Activated T-helper 17 cell treated with anti-CD3 and anti-CD28 coated beads, Interleukin-2, amount 50 U/mL, for 72 hours (primary cell): ENCODE measurements at regions not wholly inside any gene's neighbourhood (a gene's known extent, or its start where the extent isn't known, plus 50 kb on each side); places are given as distances from the start of the nearest gene placed in this dataset.

Experiments used
- ATAC-seq: fragments of 150-1000 bp; cut with Tn5 transposase; replicated peaks from 2 replicates; pipeline ENCODE4 v1.10.0; 2021; ENCODE audit warnings: mild to moderate bottlenecking, moderate library complexity
- H3K27ac Mint-ChIP-seq: one replicate; pipeline ENCODE4 v1.8.0; 2022; ENCODE audit warnings: mixed read lengths
- H3K27me3 Mint-ChIP-seq: one replicate; pipeline ENCODE4 v1.8.0; 2022; ENCODE audit warnings: mixed read lengths
- H3K36me3 Mint-ChIP-seq: one replicate; pipeline ENCODE4 v1.8.0; 2022; ENCODE audit warnings: low read depth, mild to moderate bottlenecking, mixed read lengths
- H3K4me1 Mint-ChIP-seq: one replicate; pipeline ENCODE4 v1.8.0; 2022; ENCODE audit warnings: mixed read lengths
- H3K4me3 Mint-ChIP-seq: one replicate; pipeline ENCODE4 v1.8.0; 2022; ENCODE audit warnings: mild to moderate bottlenecking, mixed read lengths
- H3K9me3 Mint-ChIP-seq: one replicate; pipeline ENCODE4 v1.8.0; 2022; ENCODE audit warnings: mixed read lengths

- no peaks in the 10 kb centered on the region for H3K9me3 Mint-ChIP-seq
- no peak for ATAC-seq
- H3K36me3 Mint-ChIP-seq, result no peaks in the 10 kb centered on the region
- H3K27me3 Mint-ChIP-seq, result no peaks in the 10 kb centered on the region
- no peak overlapping the region for H3K27ac Mint-ChIP-seq
- no peaks in the 10 kb centered on the region for H3K4me1 Mint-ChIP-seq
- no peak overlapping the region for H3K4me3 Mint-ChIP-seq
Observed at GRCh38 chr6:120590611-120591010, 743.7 kb downstream of the TBC1D32 start.

GRCh38 chr6:120588424-120588823, 745.9 kb downstream of the TBC1D32 start:
- Mint-ChIP-seq H3K9me3 (peaks cover 4% of the 10 kb centered on the region), H3K4me1 (no peaks in the 10 kb centered on the region), H3K36me3 (no peaks in the 10 kb centered on the region), H3K27me3 (no peaks in the 10 kb centered on the region), H3K27ac (no peak overlapping the region), H3K4me3 (no peak overlapping the region)
- no peak for ATAC-seq

GRCh38 chr6:120587381-120587780, 746.9 kb downstream of the TBC1D32 start:
- H3K4me1 Mint-ChIP-seq, result no peaks in the 10 kb centered on the region
- H3K4me3 Mint-ChIP-seq, result no peak overlapping the region
- no peak for ATAC-seq
- no peaks in the 10 kb centered on the region for H3K36me3 Mint-ChIP-seq
- no peak overlapping the region for H3K27ac Mint-ChIP-seq
- peaks cover 11% of the 10 kb centered on the region for H3K9me3 Mint-ChIP-seq
- H3K27me3 Mint-ChIP-seq, result no peaks in the 10 kb centered on the region

- Mint-ChIP-seq H3K9me3 (peaks cover 16% of the 10 kb centered on the region), H3K4me1 (no peaks in the 10 kb centered on the region), H3K27me3 (no peaks in the 10 kb centered on the region), H3K36me3 (no peaks in the 10 kb centered on the region), H3K4me3 (no peak overlapping the region), H3K27ac (no peak overlapping the region)
- no peak for ATAC-seq
Observed at GRCh38 chr6:120584111-120584760, 750.0 kb downstream of the TBC1D32 start.

GRCh38 chr6:120576061-120576460, 758.2 kb downstream of the TBC1D32 start:
- Mint-ChIP-seq H3K36me3 (no peaks in the 10 kb centered on the region), H3K4me1 (no peaks in the 10 kb centered on the region), H3K27ac (no peak overlapping the region), H3K9me3 (no peaks in the 10 kb centered on the region), H3K4me3 (no peak overlapping the region), H3K27me3 (no peaks in the 10 kb centered on the region)
- ATAC-seq, result no peak

GRCh38 chr6:120569714-120570113, 764.6 kb downstream of the TBC1D32 start:
- Mint-ChIP-seq H3K27me3 (no peaks in the 10 kb centered on the region), H3K4me1 (no peaks in the 10 kb centered on the region), H3K4me3 (no peak overlapping the region), H3K27ac (no peak overlapping the region), H3K36me3 (no peaks in the 10 kb centered on the region), H3K9me3 (no peaks in the 10 kb centered on the region)
- no peak for ATAC-seq

- ATAC-seq, result no peak
- Mint-ChIP-seq H3K4me1 (no peaks in the 10 kb centered on the region), H3K9me3 (peaks cover 4% of the 10 kb centered on the region), H3K4me3 (no peak overlapping the region), H3K27ac (no peak overlapping the region), H3K36me3 (no peaks in the 10 kb centered on the region), H3K27me3 (no peaks in the 10 kb centered on the region)
Observed at GRCh38 chr6:120564779-120565178, 769.5 kb downstream of the TBC1D32 start.

- ATAC-seq, result no peak
- no peak overlapping the region for H3K4me3 Mint-ChIP-seq
- H3K36me3 Mint-ChIP-seq, result no peaks in the 10 kb centered on the region
- H3K9me3 Mint-ChIP-seq, result peaks cover 4% of the 10 kb centered on the region
- H3K27me3 Mint-ChIP-seq, result no peaks in the 10 kb centered on the region
- no peaks in the 10 kb centered on the region for H3K4me1 Mint-ChIP-seq
- no peak overlapping the region for H3K27ac Mint-ChIP-seq
Observed at GRCh38 chr6:120558294-120558693, 776.0 kb downstream of the TBC1D32 start.

- Mint-ChIP-seq H3K36me3 (no peaks in the 10 kb centered on the region), H3K4me3 (no peak overlapping the region), H3K27me3 (no peaks in the 10 kb centered on the region), H3K4me1 (no peaks in the 10 kb centered on the region), H3K27ac (no peak overlapping the region), H3K9me3 (peaks cover 4% of the 10 kb centered on the region)
- ATAC-seq, result no peak
Observed at GRCh38 chr6:120557554-120557953, 776.7 kb downstream of the TBC1D32 start.

GRCh38 chr6:120556491-120556890, 777.8 kb downstream of the TBC1D32 start:
- Mint-ChIP-seq H3K4me3 (no peak overlapping the region), H3K36me3 (no peaks in the 10 kb centered on the region), H3K27me3 (no peaks in the 10 kb centered on the region), H3K4me1 (no peaks in the 10 kb centered on the region), H3K27ac (no peak overlapping the region), H3K9me3 (peaks cover 4% of the 10 kb centered on the region)
- ATAC-seq, result no peak

- Mint-ChIP-seq H3K27ac (no peak overlapping the region), H3K27me3 (no peaks in the 10 kb centered on the region), H3K4me1 (no peaks in the 10 kb centered on the region), H3K36me3 (no peaks in the 10 kb centered on the region), H3K9me3 (no peaks in the 10 kb centered on the region), H3K4me3 (no peak overlapping the region)
- no peak for ATAC-seq
Observed at GRCh38 chr6:120553353-120553752, 780.9 kb downstream of the TBC1D32 start.

GRCh38 chr6:120545353-120545752, 788.9 kb downstream of the TBC1D32 start:
- no peaks in the 10 kb centered on the region for H3K9me3 Mint-ChIP-seq
- no peaks in the 10 kb centered on the region for H3K36me3 Mint-ChIP-seq
- H3K4me1 Mint-ChIP-seq, result no peaks in the 10 kb centered on the region
- no peak overlapping the region for H3K27ac Mint-ChIP-seq
- H3K27me3 Mint-ChIP-seq, result no peaks in the 10 kb centered on the region
- no peak for ATAC-seq
- no peak overlapping the region for H3K4me3 Mint-ChIP-seq

- peaks cover 4% of the 10 kb centered on the region for H3K9me3 Mint-ChIP-seq
- H3K27me3 Mint-ChIP-seq, result no peaks in the 10 kb centered on the region
- no peak for ATAC-seq
- no peaks in the 10 kb centered on the region for H3K36me3 Mint-ChIP-seq
- H3K27ac Mint-ChIP-seq, result no peak overlapping the region
- no peaks in the 10 kb centered on the region for H3K4me1 Mint-ChIP-seq
- no peak overlapping the region for H3K4me3 Mint-ChIP-seq
Observed at GRCh38 chr6:120534954-120535353, 799.3 kb downstream of the TBC1D32 start.

- no peaks in the 10 kb centered on the region for H3K27me3 Mint-ChIP-seq
- H3K9me3 Mint-ChIP-seq, result peaks cover 6% of the 10 kb centered on the region
- no peak for ATAC-seq
- no peak overlapping the region for H3K4me3 Mint-ChIP-seq
- H3K4me1 Mint-ChIP-seq, result no peaks in the 10 kb centered on the region
- no peak overlapping the region for H3K27ac Mint-ChIP-seq
- no peaks in the 10 kb centered on the region for H3K36me3 Mint-ChIP-seq
Observed at GRCh38 chr6:120526576-120526975, 807.7 kb downstream of the TBC1D32 start.

GRCh38 chr6:120514544-120514943, 819.7 kb downstream of the TBC1D32 start:
- ATAC-seq, result no peak
- H3K9me3 Mint-ChIP-seq, result no peaks in the 10 kb centered on the region
- no peak overlapping the region for H3K4me3 Mint-ChIP-seq
- H3K4me1 Mint-ChIP-seq, result no peaks in the 10 kb centered on the region
- no peak overlapping the region for H3K27ac Mint-ChIP-seq
- H3K27me3 Mint-ChIP-seq, result no peaks in the 10 kb centered on the region
- H3K36me3 Mint-ChIP-seq, result no peaks in the 10 kb centered on the region

- Mint-ChIP-seq H3K27me3 (no peaks in the 10 kb centered on the region), H3K27ac (no peak overlapping the region), H3K4me3 (no peak overlapping the region), H3K4me1 (no peaks in the 10 kb centered on the region), H3K9me3 (no peaks in the 10 kb centered on the region), H3K36me3 (no peaks in the 10 kb centered on the region)
- ATAC-seq, result no peak
Observed at GRCh38 chr6:120511712-120512111, 822.6 kb downstream of the TBC1D32 start.
